CD14-positive monocyte (primary cell): ENCODE measurements at regions not wholly inside any gene's neighbourhood (a gene's known extent, or its start where the extent isn't known, plus 50 kb on each side); places are given as distances from the start of the nearest gene placed in this dataset.
A peak's percentile ranks its signal among the peaks of the same experiment; 100 is the strongest.

Source experiments
- DNase-seq, 3 donors: peaks; one replicate each; pipeline ENCODE4 v3.0.0-alpha.2; 2011 to 2022
- H2AFZ ChIP-seq: 2 replicates; pipeline ENCODE4 v1.6.0; 2012; ENCODE audit warnings: mild to moderate bottlenecking, low read depth, low read length, inconsistent platforms; ENCODE audit not compliant: insufficient read depth, poor library complexity, severe bottlenecking
- H3K27ac ChIP-seq, 2 donors: 1 replicate in 1 of 2; 2 replicates in 1 of 2; pipeline ENCODE4 v1.5.1; 2012 to 2013; ENCODE audit warnings: low read length in 2 of 2, control low read depth in 1 of 2, inconsistent platforms in 1 of 2, low read depth in 1 of 2, mild to moderate bottlenecking in 1 of 2
- H3K27me3 ChIP-seq, 2 donors: one replicate each; pipeline versions ENCODE4 v1.6.0 to v1.6.1; 2011 to 2013; ENCODE audit warnings: low read length in 2 of 2; ENCODE audit not compliant: control insufficient read depth in 2 of 2, insufficient read depth in 2 of 2
- H3K36me3 ChIP-seq, 2 donors: replicated peaks in 1 of 2; 1 replicate in 1 of 2; 2 replicates in 1 of 2; pipeline versions ENCODE4 v1.5.1 to v1.6.1; 2012 to 2013; ENCODE audit warnings: low read length in 2 of 2, control low read depth in 1 of 2, inconsistent platforms in 1 of 2, mild to moderate bottlenecking in 1 of 2; ENCODE audit not compliant: insufficient read depth in 2 of 2, control insufficient read depth in 1 of 2
- H3K4me1 ChIP-seq, 2 donors: 1 replicate in 1 of 2; 2 replicates in 1 of 2; pipeline versions ENCODE4 v1.5.1 to v1.6.1; 2012 to 2013; ENCODE audit warnings: low read length in 2 of 2, control low read depth in 1 of 2, inconsistent platforms in 1 of 2, mild to moderate bottlenecking in 1 of 2, moderate library complexity in 1 of 2; ENCODE audit not compliant: insufficient read depth in 2 of 2, control insufficient read depth in 1 of 2
- H3K4me2 ChIP-seq: replicated peaks from 2 replicates; pipeline ENCODE3; 2012; ENCODE audit warnings: low read length, moderate library complexity, mild to moderate bottlenecking; ENCODE audit not compliant: poor library complexity, severe bottlenecking; ENCODE audit errors: extremely low read depth
- H3K4me3 ChIP-seq, 3 experiments: fragments of 200-600 bp in 1 of 3; sonication (generic) in 1 of 3; replicated peaks in 1 of 3; 1 replicate in 2 of 3; 2 replicates in 1 of 3; pipeline ENCODE4 v1.5.1; 2011 to 2013; ENCODE audit warnings: low read length in 3 of 3, mild to moderate bottlenecking in 3 of 3, control low read depth in 2 of 3, low read depth in 2 of 3, inconsistent platforms in 1 of 3, moderate library complexity in 1 of 3
- H3K79me2 ChIP-seq: 2 replicates; pipeline ENCODE4 v1.6.0; 2012; ENCODE audit warnings: mild to moderate bottlenecking, control low read depth, inconsistent platforms, low read length, moderate library complexity; ENCODE audit not compliant: insufficient read depth
- H3K9ac ChIP-seq: 2 replicates; pipeline ENCODE4 v1.6.0; 2017; ENCODE audit warnings: low read length, mild to moderate bottlenecking; ENCODE audit not compliant: insufficient read depth, poor library complexity, severe bottlenecking
- H3K9me3 ChIP-seq, 2 donors: replicated peaks in 1 of 2; 1 replicate in 1 of 2; 2 replicates in 1 of 2; pipeline versions ENCODE4 v1.5.1 to v1.6.1; 2012 to 2013; ENCODE audit warnings: low read length in 2 of 2, control low read depth in 1 of 2; ENCODE audit not compliant: control insufficient read depth in 1 of 2, insufficient read depth in 1 of 2
- H4K20me1 ChIP-seq: 2 replicates; pipeline ENCODE4 v1.6.0; 2012; ENCODE audit warnings: mild to moderate bottlenecking, low read length, control low read depth, moderate library complexity; ENCODE audit not compliant: insufficient read depth
- H3K27ac Mint-ChIP-seq, 7 donors: one replicate each; pipeline ENCODE4 v1.8.0; 2020; ENCODE audit warnings: mild to moderate bottlenecking in 7 of 7, mixed read lengths in 7 of 7, moderate library complexity in 6 of 7, inconsistent platforms in 2 of 7
- H3K27me3 Mint-ChIP-seq, 3 donors: one replicate each; pipeline ENCODE4 v1.8.0; 2021 to 2022; ENCODE audit warnings: low read depth in 3 of 3, mild to moderate bottlenecking in 3 of 3, mixed read lengths in 3 of 3, moderate library complexity in 3 of 3, inconsistent platforms in 1 of 3
- H3K36me3 Mint-ChIP-seq, 2 donors: one replicate each; pipeline ENCODE4 v1.8.0; 2020; ENCODE audit warnings: mixed read lengths in 2 of 2, inconsistent platforms in 1 of 2, mild to moderate bottlenecking in 1 of 2
- H3K4me1 Mint-ChIP-seq: one replicate; pipeline ENCODE4 v1.8.0; 2020; ENCODE audit warnings: mild to moderate bottlenecking, mixed read lengths
- H3K4me3 Mint-ChIP-seq, 2 donors: one replicate each; pipeline ENCODE4 v1.8.0; 2020; ENCODE audit warnings: mild to moderate bottlenecking in 2 of 2, mixed read lengths in 2 of 2, moderate library complexity in 1 of 2
- H3K9me3 Mint-ChIP-seq, 7 donors: one replicate each; pipeline ENCODE4 v1.8.0; 2020 to 2022; ENCODE audit warnings: mixed read lengths in 7 of 7, mild to moderate bottlenecking in 6 of 7, moderate library complexity in 6 of 7, inconsistent platforms in 2 of 7
- CTCF ChIP-seq: fragments of 200-600 bp; IDR thresholded peaks from one replicate; pipeline ENCODE4 v1.8.0; 2022; ENCODE audit warnings: antibody characterized with exemption, mild to moderate bottlenecking
- WGBS: methylation state at CpG from one replicate; pipeline ENCODE4 v1.1.5; 2013; ENCODE audit warnings: missing lambda C conversion rate; ENCODE audit not compliant: insufficient coverage; 5-methylcytosine and 5-hydroxymethylcytosine counted together
- intact Hi-C, 2 donors: fragments of 100-400 bp; cut with micrococcal nuclease; formaldehyde crosslinking; loops; one replicate each; pipeline versions ENCODE4 v1.15.0 to v1.15.1; 2023

DNA sequence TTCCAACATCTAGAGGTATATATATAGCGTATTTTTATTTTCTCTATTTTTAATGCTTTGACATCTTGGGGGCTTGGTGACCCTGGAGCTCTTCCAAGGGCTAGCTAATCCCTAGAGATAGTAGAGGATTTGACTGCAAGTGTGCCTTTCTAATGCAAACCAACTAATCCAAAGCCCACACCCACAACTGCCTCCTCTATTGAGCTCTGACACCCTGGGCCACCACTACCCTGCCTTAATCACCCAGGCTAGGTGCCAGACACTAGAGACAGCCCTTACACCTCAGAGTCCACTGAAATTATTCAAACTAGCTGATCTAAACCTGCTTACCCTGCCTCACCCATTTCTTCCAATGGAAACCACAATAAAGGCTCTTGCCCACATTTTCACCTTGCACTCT is 69.6 kb upstream of the ATXN3L start:
- H3K36me3 ChIP-seq = no peaks in the 10 kb centered on the region
- peaks cover 0 to 13% (median 6%) of the 10 kb centered on the region in 7 donors for H3K9me3 Mint-ChIP-seq
- H4K20me1 ChIP-seq = no peaks in the 10 kb centered on the region
- intact Hi-C loops = no loop called here
- H3K36me3 Mint-ChIP-seq = no peaks in the 10 kb centered on the region
- no CpG with 5 or more reads among the region's 1 CpG for WGBS
- H3K27ac Mint-ChIP-seq = no peak overlapping the region
- H3K4me2 ChIP-seq = no peak overlapping the region
- DNase-seq = no peak
- no peak for TF ChIP-seq CTCF
- H3K9ac ChIP-seq = no peak overlapping the region
- H3K27me3 ChIP-seq = peaks cover 0 to 4% of the 10 kb centered on the region in 2 donors
- no peak overlapping the region for H3K4me3 Mint-ChIP-seq
- no peak overlapping the region for H3K4me3 ChIP-seq
- no peak overlapping the region for H2AFZ ChIP-seq
- no peaks in the 10 kb centered on the region for H3K4me1 Mint-ChIP-seq
- peaks cover 0 to 9% (median 0%) of the 10 kb centered on the region in 3 donors for H3K27me3 Mint-ChIP-seq
- no peaks in the 10 kb centered on the region for H3K4me1 ChIP-seq
- H3K79me2 ChIP-seq = no peaks in the 10 kb centered on the region
- H3K27ac ChIP-seq = no peak overlapping the region
- H3K9me3 ChIP-seq = no peaks in the 10 kb centered on the region

DNA sequence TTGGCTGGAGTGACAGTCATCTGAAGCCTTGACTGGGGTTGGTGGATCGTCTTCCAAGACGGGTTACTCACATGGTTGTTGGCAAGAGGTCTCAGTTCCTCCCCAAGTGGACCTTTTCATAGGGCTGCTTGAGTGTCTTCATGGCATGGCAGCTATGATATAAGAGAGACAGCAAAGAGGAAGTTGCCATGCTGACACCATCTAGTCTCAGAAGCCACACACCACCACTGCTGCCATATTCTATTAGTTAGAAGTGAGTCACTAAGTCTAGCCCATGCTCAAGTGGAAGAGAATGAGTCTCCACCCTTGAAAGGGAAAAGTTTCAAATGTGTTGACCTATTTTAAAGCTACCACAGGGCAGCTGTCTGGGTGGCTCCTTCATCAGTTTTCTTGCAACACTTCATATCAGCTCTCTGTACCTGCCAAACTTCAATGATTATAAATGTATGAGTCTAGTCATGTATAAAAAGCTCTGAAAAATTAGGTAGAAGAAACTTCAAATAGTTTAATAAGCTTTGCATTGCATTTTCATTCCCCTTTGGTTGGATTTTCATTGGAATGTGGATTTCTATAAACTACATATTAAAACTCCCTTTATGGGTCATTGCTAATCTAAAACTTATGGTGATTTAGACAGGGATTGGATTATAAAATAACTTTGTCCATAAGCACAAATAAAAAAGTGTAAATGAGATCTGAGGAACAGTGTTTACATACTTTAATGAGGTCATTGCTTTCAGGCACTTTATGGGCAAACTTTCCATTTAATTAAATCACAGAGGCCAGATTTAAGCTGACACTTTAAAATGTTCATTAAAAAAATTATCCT is 68.0 kb upstream of the ATXN3L start:
- TF ChIP-seq CTCF = no peak
- H3K4me1 Mint-ChIP-seq = no peaks in the 10 kb centered on the region
- H3K27me3 Mint-ChIP-seq = peaks cover 0 to 10% (median 0%) of the 10 kb centered on the region in 3 donors
- H3K4me3 Mint-ChIP-seq = no peak overlapping the region
- no peaks in the 10 kb centered on the region for H4K20me1 ChIP-seq
- peak; percentile 5 to 17 (median 12) for DNase-seq
- no peak overlapping the region for H2AFZ ChIP-seq
- H3K4me3 ChIP-seq = no peak overlapping the region
- no peaks in the 10 kb centered on the region for H3K9me3 ChIP-seq
- H3K36me3 Mint-ChIP-seq = no peaks in the 10 kb centered on the region
- no peaks in the 10 kb centered on the region for H3K79me2 ChIP-seq
- H3K36me3 ChIP-seq = no peaks in the 10 kb centered on the region
- intact Hi-C loops = no loop called here
- H3K27me3 ChIP-seq = peaks cover 0 to 7% of the 10 kb centered on the region in 2 donors
- H3K4me2 ChIP-seq = no peak overlapping the region
- no peaks in the 10 kb centered on the region for H3K4me1 ChIP-seq
- peaks cover 0 to 13% (median 6%) of the 10 kb centered on the region in 7 donors for H3K9me3 Mint-ChIP-seq
- H3K27ac ChIP-seq = no peak overlapping the region
- H3K9ac ChIP-seq = no peak overlapping the region
- no peak overlapping the region for H3K27ac Mint-ChIP-seq
- no CpG with 5 or more reads among the region's 2 CpGs for WGBS
